Chondrocyte (in vitro differentiated cells): ENCODE measurements at regions not wholly inside any gene's neighbourhood (a gene's known extent, or its start where the extent isn't known, plus 50 kb on each side); places are given as distances from the start of the nearest gene placed in this dataset.
"Not testable (repeated sequence)": the region's sequence is repeated elsewhere in the genome, so short reads cannot be mapped to it uniquely, and the experiment has no call there.

Source experiments
- DNase-seq: peaks from one replicate; pipeline ENCODE4 v3.0.0; 2021; ENCODE audit warnings: mixed read lengths, low spot score
- H3K27ac Mint-ChIP-seq: one replicate; pipeline ENCODE4 v1.8.0; 2021; ENCODE audit warnings: mild to moderate bottlenecking, moderate library complexity, mixed read lengths; ENCODE audit not compliant: unreplicated experiment
- H3K27me3 Mint-ChIP-seq: 2 replicates; pipeline ENCODE4 v1.8.0; 2021; ENCODE audit warnings: low read depth, mixed read lengths
- H3K36me3 Mint-ChIP-seq: 2 replicates; pipeline ENCODE4 v1.8.0; 2021; ENCODE audit warnings: low read depth, mixed read lengths
- H3K4me1 Mint-ChIP-seq: 2 replicates; pipeline ENCODE4 v1.8.0; 2021; ENCODE audit warnings: low read depth, mild to moderate bottlenecking, mixed read lengths
- H3K4me3 Mint-ChIP-seq: one replicate; pipeline ENCODE4 v1.8.0; 2021; ENCODE audit warnings: mild to moderate bottlenecking, moderate library complexity, mixed read lengths; ENCODE audit not compliant: unreplicated experiment
- H3K9me3 Mint-ChIP-seq: 2 replicates; pipeline ENCODE4 v1.8.0; 2021; ENCODE audit warnings: low read depth, mixed read lengths
- CTCF ChIP-seq: fragments of 200-600 bp; sonication (generic); IDR thresholded peaks from 2 replicates; pipeline ENCODE4 v1.5.0; 2021; ENCODE audit warnings: antibody characterized with exemption, mild to moderate bottlenecking, moderate library complexity

- no peaks in the 10 kb centered on the region for H3K36me3 Mint-ChIP-seq
- peaks cover 26% of the 10 kb centered on the region for H3K27me3 Mint-ChIP-seq
- H3K4me3 Mint-ChIP-seq, result no peak overlapping the region
- H3K9me3 Mint-ChIP-seq, result no peaks in the 10 kb centered on the region
- DNase-seq, result no peak
- TF ChIP-seq CTCF, result no peak
- H3K27ac Mint-ChIP-seq, result no peak overlapping the region
- H3K4me1 Mint-ChIP-seq, result peaks cover 16% of the 10 kb centered on the region
These were observed 228.6 kb upstream of the JARID2 start for GRCh38 chr6:15017261-15017660.

- peaks cover 16% of the 10 kb centered on the region for H3K4me1 Mint-ChIP-seq
- no peak for DNase-seq
- H3K9me3 Mint-ChIP-seq, result no peaks in the 10 kb centered on the region
- H3K36me3 Mint-ChIP-seq, result no peaks in the 10 kb centered on the region
- no peak overlapping the region for H3K4me3 Mint-ChIP-seq
- H3K27me3 Mint-ChIP-seq, result peaks cover 26% of the 10 kb centered on the region
- no peak overlapping the region for H3K27ac Mint-ChIP-seq
- TF ChIP-seq CTCF, result no peak
These were observed 228.1 kb upstream of the JARID2 start for GRCh38 chr6:15017803-15018202.

- DNase-seq, result no peak
- H3K9me3 Mint-ChIP-seq, result no peaks in the 10 kb centered on the region
- H3K27me3 Mint-ChIP-seq, result peaks cover 18% of the 10 kb centered on the region
- no peak overlapping the region for H3K4me3 Mint-ChIP-seq
- no peaks in the 10 kb centered on the region for H3K36me3 Mint-ChIP-seq
- peaks cover 16% of the 10 kb centered on the region for H3K4me1 Mint-ChIP-seq
- TF ChIP-seq CTCF, result no peak
- H3K27ac Mint-ChIP-seq, result no peak overlapping the region
These were observed 225.6 kb upstream of the JARID2 start for GRCh38 chr6:15020119-15020770.

- peaks cover 12% of the 10 kb centered on the region for H3K27me3 Mint-ChIP-seq
- peaks cover 16% of the 10 kb centered on the region for H3K4me1 Mint-ChIP-seq
These were observed 224.8 kb upstream of the JARID2 start for GRCh38 chr6:15021074-15021473.

GRCh38 chr6:15023018-15023417, 222.9 kb upstream of the JARID2 start:
- H3K27me3 Mint-ChIP-seq, H3K36me3 Mint-ChIP-seq, H3K27ac Mint-ChIP-seq, H3K4me3 Mint-ChIP-seq, DNase-seq, H3K9me3 Mint-ChIP-seq: not testable (repeated sequence)
- peaks cover 20% of the 10 kb centered on the region for H3K4me1 Mint-ChIP-seq

More at GRCh38 chr6:15021074-15021473, 224.8 kb upstream of the JARID2 start:
- no peak overlapping the region for H3K27ac Mint-ChIP-seq
- TF ChIP-seq CTCF, result no peak
- H3K4me3 Mint-ChIP-seq, result no peak overlapping the region
- H3K9me3 Mint-ChIP-seq, result no peaks in the 10 kb centered on the region
- H3K36me3 Mint-ChIP-seq, result no peaks in the 10 kb centered on the region
- no peak for DNase-seq

- Mint-ChIP-seq H3K36me3 (no peaks in the 10 kb centered on the region), H3K4me1 (peaks cover 20% of the 10 kb centered on the region), H3K4me3 (no peak overlapping the region), H3K9me3 (no peaks in the 10 kb centered on the region), H3K27ac (no peak overlapping the region), H3K27me3 (no peaks in the 10 kb centered on the region)
- no peak for TF ChIP-seq CTCF
- no peak for DNase-seq
These were observed 222.4 kb upstream of the JARID2 start for GRCh38 chr6:15023448-15023847.
